NOMO-1 treated with DMSO at 0.1 percent for 48 hours (cell line): ENCODE measurements at regions not wholly inside any gene's neighbourhood (a gene's known extent, or its start where the extent isn't known, plus 50 kb on each side); places are given as distances from the start of the nearest gene placed in this dataset.
A peak's percentile ranks its signal among the peaks of the same experiment; 100 is the strongest.

Experiments used
- DNase-seq: peaks from one replicate; lab custom pipeline; 2025; ENCODE audit not compliant: unreplicated experiment; lab: John Stamatoyannopoulos, UW

GRCh38 chr4:19999775-20000414, 251.8 kb upstream of the SLIT2 start:
- no peak for DNase-seq

- DNase-seq: no peak
These were observed 252.4 kb upstream of the SLIT2 start for GRCh38 chr4:19999276-19999675.

GRCh38 chr4:19993242-19993641, 258.5 kb upstream of the SLIT2 start:
- peak; percentile 78 for DNase-seq

- DNase-seq: peak; percentile 77
These were observed 259.1 kb upstream of the SLIT2 start for GRCh38 chr4:19992471-19993093.

- no peak for DNase-seq
These were observed 264.0 kb upstream of the SLIT2 start for GRCh38 chr4:19987746-19988145.

- no peak for DNase-seq
These were observed 268.6 kb upstream of the SLIT2 start for GRCh38 chr4:19983072-19983471.

- no peak for DNase-seq
These were observed 269.1 kb upstream of the SLIT2 start for GRCh38 chr4:19982556-19982955.

- no peak for DNase-seq
These were observed 279.9 kb upstream of the SLIT2 start for GRCh38 chr4:19971829-19972228.

- no peak for DNase-seq
These were observed 282.2 kb upstream of the SLIT2 start for GRCh38 chr4:19969492-19969891.

GRCh38 chr4:19961091-19961490, 290.6 kb upstream of the SLIT2 start:
- no peak for DNase-seq

- no peak for DNase-seq
These were observed 292.9 kb upstream of the SLIT2 start for GRCh38 chr4:19958848-19959247.

GRCh38 chr4:19947349-19947748, 304.4 kb upstream of the SLIT2 start:
- DNase-seq: no peak

GRCh38 chr4:19945979-19946380, 305.7 kb upstream of the SLIT2 start:
- no peak for DNase-seq

GRCh38 chr4:19945501-19945900, 306.2 kb upstream of the SLIT2 start:
- no peak for DNase-seq

- no peak for DNase-seq
These were observed 306.9 kb upstream of the SLIT2 start for GRCh38 chr4:19944806-19945205.

- DNase-seq: no peak
These were observed 307.5 kb upstream of the SLIT2 start for GRCh38 chr4:19944251-19944650.

GRCh38 chr4:19941434-19941833, 310.3 kb upstream of the SLIT2 start:
- DNase-seq: no peak

GRCh38 chr4:19940861-19941260, 310.8 kb upstream of the SLIT2 start:
- DNase-seq: no peak

GRCh38 chr4:19936476-19936875, 315.2 kb upstream of the SLIT2 start:
- no peak for DNase-seq

GRCh38 chr4:19930742-19931141, 321.0 kb upstream of the SLIT2 start:
- no peak for DNase-seq

GRCh38 chr4:19927381-19927780, 324.3 kb upstream of the SLIT2 start:
- DNase-seq: no peak

GRCh38 chr4:19925516-19925915, 326.2 kb upstream of the SLIT2 start:
- DNase-seq: no peak

GRCh38 chr4:19924761-19925160, 326.9 kb upstream of the SLIT2 start:
- DNase-seq: no peak
